Natural killer cell (primary cell): ENCODE measurements at regions not wholly inside any gene's neighbourhood (a gene's known extent, or its start where the extent isn't known, plus 50 kb on each side); places are given as distances from the start of the nearest gene placed in this dataset.

Experiments used
- ATAC-seq, 3 donors: fragments of 150-1000 bp in 2 of 3; fragments of 200-7000 bp in 1 of 3; cut with Tn5 transposase; 1 replicate in 1 of 3; 2 replicates in 2 of 3; pipeline ENCODE4 v1.10.0; 2021; ENCODE audit warnings: mild to moderate bottlenecking in 2 of 3, moderate library complexity in 2 of 3
- DNase-seq, 2 donors: peaks; one replicate each; pipeline versions ENCODE4 v3.0.0 to v3.0.0-alpha.2; 2013 to 2021; ENCODE audit warnings: mixed read lengths in 1 of 2
- H3K27ac ChIP-seq: one replicate; pipeline ENCODE4 v1.5.1; 2013; ENCODE audit warnings: mild to moderate bottlenecking, low read length
- H3K27me3 ChIP-seq: one replicate; pipeline ENCODE4 v1.6.1; 2013; ENCODE audit warnings: low read length; ENCODE audit not compliant: control insufficient read depth, insufficient read depth
- H3K36me3 ChIP-seq: one replicate; pipeline ENCODE4 v1.6.1; 2013; ENCODE audit warnings: low read length; ENCODE audit not compliant: control insufficient read depth, insufficient read depth
- H3K4me1 ChIP-seq: one replicate; pipeline ENCODE4 v1.6.1; 2013; ENCODE audit warnings: low read length; ENCODE audit not compliant: control insufficient read depth, insufficient read depth
- H3K4me3 ChIP-seq: one replicate; pipeline ENCODE4 v1.5.1; 2013; ENCODE audit warnings: low read length
- H3K9me3 ChIP-seq: one replicate; pipeline ENCODE4 v1.6.1; 2013; ENCODE audit warnings: low read length; ENCODE audit not compliant: control insufficient read depth, insufficient read depth
- H3K27ac Mint-ChIP-seq, 2 donors: one replicate each; pipeline ENCODE4 v1.8.0; 2022; ENCODE audit warnings: mild to moderate bottlenecking in 2 of 2, mixed read lengths in 2 of 2, moderate library complexity in 1 of 2
- H3K27me3 Mint-ChIP-seq, 2 donors: one replicate each; pipeline ENCODE4 v1.8.0; 2022; ENCODE audit warnings: low read depth in 2 of 2, mixed read lengths in 2 of 2
- H3K36me3 Mint-ChIP-seq: one replicate; pipeline ENCODE4 v1.8.0; 2022; ENCODE audit warnings: mixed read lengths
- H3K4me1 Mint-ChIP-seq, 2 donors: one replicate each; pipeline ENCODE4 v1.8.0; 2022; ENCODE audit warnings: mixed read lengths in 2 of 2
- H3K4me3 Mint-ChIP-seq: one replicate; pipeline ENCODE4 v1.8.0; 2022; ENCODE audit warnings: mild to moderate bottlenecking, moderate library complexity, mixed read lengths
- H3K9me3 Mint-ChIP-seq, 2 donors: one replicate each; pipeline ENCODE4 v1.8.0; 2022; ENCODE audit warnings: mixed read lengths in 2 of 2
- WGBS: methylation state at CpG from one replicate; pipeline ENCODE4 v1.1.7; 2013; ENCODE audit warnings: missing lambda C conversion rate; ENCODE audit not compliant: insufficient coverage; 5-methylcytosine and 5-hydroxymethylcytosine counted together
- intact Hi-C: fragments of 100-400 bp; cut with micrococcal nuclease; formaldehyde crosslinking; loops from one replicate; pipeline ENCODE4 v1.14.2; 2022
- TF ChIP-seq, protein P1 (sequence below): fragments of 200-600 bp; IDR thresholded peaks from one replicate; pipeline ENCODE4 v1.8.0; 2022; ENCODE audit warnings: antibody characterized with exemption

DNA sequence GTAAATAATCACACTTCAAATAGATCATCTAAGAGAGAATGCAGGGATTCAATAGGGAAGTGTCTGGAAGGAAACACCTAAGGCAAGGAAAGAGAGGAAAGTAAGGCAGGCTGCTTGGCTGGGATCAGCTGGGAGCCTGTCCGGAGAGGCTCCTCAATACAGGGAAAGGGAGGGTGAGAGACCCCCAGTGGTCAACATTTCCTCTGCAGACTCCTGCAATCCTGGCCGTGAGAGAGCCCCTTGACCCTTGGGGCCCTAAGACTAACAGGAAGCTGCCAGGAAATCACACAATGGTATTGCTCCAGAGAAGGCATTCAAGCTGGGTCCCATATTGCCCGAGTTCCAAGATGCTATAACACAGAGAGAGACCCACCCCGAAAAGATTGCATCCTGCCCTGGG is 549.4 kb downstream of the NYAP2 start:
- no peak overlapping the region for H3K27ac ChIP-seq
- H3K27me3 Mint-ChIP-seq = no peaks in the 10 kb centered on the region
- H3K4me3 Mint-ChIP-seq = no peak overlapping the region
- H3K36me3 Mint-ChIP-seq = peaks cover 7% of the 10 kb centered on the region
- no peaks in the 10 kb centered on the region for H3K36me3 ChIP-seq
- intact Hi-C loops = no loop called here
- ATAC-seq = no peak
- H3K9me3 Mint-ChIP-seq = peaks cover 13 to 18% of the 10 kb centered on the region in 2 donors
- H3K27ac Mint-ChIP-seq = no peak overlapping the region
- TF ChIP-seq, protein P1, sequence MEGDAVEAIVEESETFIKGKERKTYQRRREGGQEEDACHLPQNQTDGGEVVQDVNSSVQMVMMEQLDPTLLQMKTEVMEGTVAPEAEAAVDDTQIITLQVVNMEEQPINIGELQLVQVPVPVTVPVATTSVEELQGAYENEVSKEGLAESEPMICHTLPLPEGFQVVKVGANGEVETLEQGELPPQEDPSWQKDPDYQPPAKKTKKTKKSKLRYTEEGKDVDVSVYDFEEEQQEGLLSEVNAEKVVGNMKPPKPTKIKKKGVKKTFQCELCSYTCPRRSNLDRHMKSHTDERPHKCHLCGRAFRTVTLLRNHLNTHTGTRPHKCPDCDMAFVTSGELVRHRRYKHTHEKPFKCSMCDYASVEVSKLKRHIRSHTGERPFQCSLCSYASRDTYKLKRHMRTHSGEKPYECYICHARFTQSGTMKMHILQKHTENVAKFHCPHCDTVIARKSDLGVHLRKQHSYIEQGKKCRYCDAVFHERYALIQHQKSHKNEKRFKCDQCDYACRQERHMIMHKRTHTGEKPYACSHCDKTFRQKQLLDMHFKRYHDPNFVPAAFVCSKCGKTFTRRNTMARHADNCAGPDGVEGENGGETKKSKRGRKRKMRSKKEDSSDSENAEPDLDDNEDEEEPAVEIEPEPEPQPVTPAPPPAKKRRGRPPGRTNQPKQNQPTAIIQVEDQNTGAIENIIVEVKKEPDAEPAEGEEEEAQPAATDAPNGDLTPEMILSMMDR = no peak
- no peak for DNase-seq
- WGBS = 19% methylated on average over 4 of the region's 4 CpGs
- no peaks in the 10 kb centered on the region for H3K4me1 Mint-ChIP-seq
- peaks cover 13% of the 10 kb centered on the region for H3K9me3 ChIP-seq
- H3K4me1 ChIP-seq = no peaks in the 10 kb centered on the region
- H3K4me3 ChIP-seq = no peak overlapping the region
- no peaks in the 10 kb centered on the region for H3K27me3 ChIP-seq

DNA sequence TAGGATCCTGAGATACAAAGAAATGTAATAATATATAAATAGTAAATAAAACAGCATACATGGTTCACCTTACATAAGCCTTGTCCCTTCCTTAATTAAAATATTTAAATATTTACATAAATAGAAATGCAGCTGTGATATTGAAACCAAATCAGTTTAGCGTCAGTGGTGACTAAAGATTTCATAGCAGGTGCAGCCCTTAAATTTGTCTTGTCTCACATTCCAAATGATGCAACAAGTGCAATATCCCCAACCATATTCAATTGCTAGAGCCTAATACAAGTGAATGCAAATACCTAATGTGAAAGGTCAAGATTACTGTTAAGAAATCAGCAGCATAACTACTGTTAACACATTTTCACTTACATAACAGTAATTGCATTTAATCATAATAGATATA is 539.5 kb downstream of the NYAP2 start:
- intact Hi-C loops = no loop called here
- 100% methylated on average over 1 of the region's 1 CpG for WGBS
- Mint-ChIP-seq H3K9me3 (peaks cover 15 to 18% of the 10 kb centered on the region in 2 donors), H3K4me1 (no peaks in the 10 kb centered on the region), H3K27me3 (no peaks in the 10 kb centered on the region), H3K27ac (no peak overlapping the region), H3K4me3 (no peak overlapping the region), H3K36me3 (no peaks in the 10 kb centered on the region)
- H3K9me3 ChIP-seq = no peaks in the 10 kb centered on the region
- ATAC-seq = no peak
- TF ChIP-seq, protein P1 = no peak
- DNase-seq = no peak
- no peaks in the 10 kb centered on the region for H3K27me3 ChIP-seq
- no peaks in the 10 kb centered on the region for H3K4me1 ChIP-seq
- no peaks in the 10 kb centered on the region for H3K36me3 ChIP-seq
- H3K27ac ChIP-seq = no peak overlapping the region
- H3K4me3 ChIP-seq = no peak overlapping the region

DNA sequence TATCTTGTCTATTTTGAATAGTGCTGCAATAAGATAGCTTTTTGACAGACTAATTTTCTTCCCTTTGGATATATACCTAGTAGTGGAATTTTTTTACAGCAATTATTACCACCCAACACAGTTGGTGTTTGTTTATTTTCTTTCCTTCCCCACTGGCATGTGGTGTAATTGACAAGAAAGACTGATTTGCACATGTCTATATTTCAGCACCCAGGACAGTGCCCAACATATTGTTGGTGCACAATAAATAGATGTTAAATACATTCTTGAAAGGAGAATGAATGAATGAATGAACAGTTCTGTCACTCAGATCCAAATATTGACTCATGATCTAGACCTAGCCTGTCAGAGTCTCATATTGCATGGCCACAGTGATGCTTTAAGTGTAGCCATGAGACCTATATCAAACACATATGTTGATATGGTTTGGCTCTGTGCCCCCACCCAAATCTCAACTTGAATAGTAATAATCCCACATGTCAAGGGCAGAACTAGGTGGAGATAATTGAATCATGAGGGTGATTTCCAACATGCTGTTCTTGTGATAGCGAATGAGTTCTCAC is 538.2 kb downstream of the NYAP2 start:
- H3K36me3 Mint-ChIP-seq = no peaks in the 10 kb centered on the region
- WGBS = 100% methylated on average over 1 of the region's 1 CpG
- no peak overlapping the region for H3K27ac ChIP-seq
- H3K9me3 ChIP-seq = no peaks in the 10 kb centered on the region
- intact Hi-C loops = no loop called here
- no peaks in the 10 kb centered on the region for H3K4me1 ChIP-seq
- no peak overlapping the region for H3K4me3 ChIP-seq
- H3K36me3 ChIP-seq = no peaks in the 10 kb centered on the region
- peaks cover 17 to 21% of the 10 kb centered on the region in 2 donors for H3K9me3 Mint-ChIP-seq
- DNase-seq = no peak
- H3K27me3 ChIP-seq = no peaks in the 10 kb centered on the region
- TF ChIP-seq, protein P1 = no peak
- H3K4me3 Mint-ChIP-seq = no peak overlapping the region
- no peaks in the 10 kb centered on the region for H3K27me3 Mint-ChIP-seq
- H3K4me1 Mint-ChIP-seq = no peaks in the 10 kb centered on the region
- ATAC-seq = no peak
- no peak overlapping the region for H3K27ac Mint-ChIP-seq

DNA sequence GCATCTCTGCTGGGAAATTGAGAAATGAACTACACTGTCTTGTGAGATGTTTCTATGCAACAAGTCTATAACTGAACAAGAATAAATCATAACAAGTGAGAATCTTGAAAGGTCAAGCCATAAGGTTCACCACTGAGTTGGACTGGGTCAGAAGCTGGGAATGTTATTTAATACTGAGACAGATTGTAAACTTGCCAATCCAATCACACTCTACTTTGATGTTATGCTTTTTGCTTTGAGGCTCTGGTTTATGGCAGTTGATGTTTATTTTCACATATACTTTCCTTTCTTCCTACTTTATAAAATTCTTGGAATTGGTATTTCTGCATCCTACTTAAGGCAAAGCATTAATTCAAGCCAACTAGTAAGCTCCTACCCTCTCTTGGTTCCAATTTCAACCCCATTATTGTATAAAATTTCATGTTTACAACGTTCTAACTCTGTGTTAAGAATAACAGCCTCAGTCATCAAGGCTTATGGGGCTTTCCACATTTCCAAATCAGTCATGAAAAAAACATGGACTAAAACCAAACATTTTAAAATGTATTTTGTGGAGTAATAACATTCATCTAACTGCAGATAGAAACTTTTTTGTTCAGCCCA is 533.4 kb downstream of the NYAP2 start:
- H3K4me3 Mint-ChIP-seq = no peak overlapping the region

More for the DNA sequence above, 533.4 kb downstream of the NYAP2 start:
- ATAC-seq (no peak), DNase-seq (no peak)
- no peaks in the 10 kb centered on the region for H3K4me1 ChIP-seq
- TF ChIP-seq, protein P1 = no peak
- no peaks in the 10 kb centered on the region for H3K9me3 ChIP-seq
- no peak overlapping the region for H3K27ac ChIP-seq
- H3K36me3 Mint-ChIP-seq = no peaks in the 10 kb centered on the region
- no peaks in the 10 kb centered on the region for H3K27me3 ChIP-seq
- no peak overlapping the region for H3K4me3 ChIP-seq
- intact Hi-C loops = no loop called here
- WGBS = 73% methylated on average over 1 of the region's 1 CpG
- H3K36me3 ChIP-seq = no peaks in the 10 kb centered on the region
- H3K4me1 Mint-ChIP-seq = no peaks in the 10 kb centered on the region
- H3K9me3 Mint-ChIP-seq = peaks cover 14 to 17% of the 10 kb centered on the region in 2 donors
- H3K27me3 Mint-ChIP-seq = no peaks in the 10 kb centered on the region
- H3K27ac Mint-ChIP-seq = no peak overlapping the region
